ENCODE measurements at regions not wholly inside any gene's neighbourhood (a gene's known extent, or its start where the extent isn't known, plus 50 kb on each side); places are given as distances from the start of the nearest gene placed in this dataset.

DNA sequence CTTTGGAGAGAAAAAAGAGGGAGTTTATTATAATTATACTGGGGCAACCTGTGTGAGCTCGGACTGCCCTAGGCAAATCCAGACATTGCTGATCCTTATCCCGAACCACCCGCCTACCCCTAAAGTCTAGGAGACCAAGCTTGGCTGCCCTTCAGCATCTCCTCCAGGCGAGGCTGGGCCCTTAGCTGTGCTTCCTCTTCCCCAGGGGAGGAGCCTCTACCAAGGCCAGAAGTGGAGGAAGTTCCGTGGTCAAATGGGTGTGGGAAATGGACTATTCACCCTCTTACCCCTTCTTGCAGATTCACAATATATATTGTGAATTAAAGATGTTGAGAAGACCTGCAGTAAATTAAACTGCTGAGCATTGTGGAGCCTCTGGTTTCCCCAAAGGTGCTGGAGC is 158.3 kb upstream of the HES1 start (continued):
- TF ChIP-seq, protein P1, sequence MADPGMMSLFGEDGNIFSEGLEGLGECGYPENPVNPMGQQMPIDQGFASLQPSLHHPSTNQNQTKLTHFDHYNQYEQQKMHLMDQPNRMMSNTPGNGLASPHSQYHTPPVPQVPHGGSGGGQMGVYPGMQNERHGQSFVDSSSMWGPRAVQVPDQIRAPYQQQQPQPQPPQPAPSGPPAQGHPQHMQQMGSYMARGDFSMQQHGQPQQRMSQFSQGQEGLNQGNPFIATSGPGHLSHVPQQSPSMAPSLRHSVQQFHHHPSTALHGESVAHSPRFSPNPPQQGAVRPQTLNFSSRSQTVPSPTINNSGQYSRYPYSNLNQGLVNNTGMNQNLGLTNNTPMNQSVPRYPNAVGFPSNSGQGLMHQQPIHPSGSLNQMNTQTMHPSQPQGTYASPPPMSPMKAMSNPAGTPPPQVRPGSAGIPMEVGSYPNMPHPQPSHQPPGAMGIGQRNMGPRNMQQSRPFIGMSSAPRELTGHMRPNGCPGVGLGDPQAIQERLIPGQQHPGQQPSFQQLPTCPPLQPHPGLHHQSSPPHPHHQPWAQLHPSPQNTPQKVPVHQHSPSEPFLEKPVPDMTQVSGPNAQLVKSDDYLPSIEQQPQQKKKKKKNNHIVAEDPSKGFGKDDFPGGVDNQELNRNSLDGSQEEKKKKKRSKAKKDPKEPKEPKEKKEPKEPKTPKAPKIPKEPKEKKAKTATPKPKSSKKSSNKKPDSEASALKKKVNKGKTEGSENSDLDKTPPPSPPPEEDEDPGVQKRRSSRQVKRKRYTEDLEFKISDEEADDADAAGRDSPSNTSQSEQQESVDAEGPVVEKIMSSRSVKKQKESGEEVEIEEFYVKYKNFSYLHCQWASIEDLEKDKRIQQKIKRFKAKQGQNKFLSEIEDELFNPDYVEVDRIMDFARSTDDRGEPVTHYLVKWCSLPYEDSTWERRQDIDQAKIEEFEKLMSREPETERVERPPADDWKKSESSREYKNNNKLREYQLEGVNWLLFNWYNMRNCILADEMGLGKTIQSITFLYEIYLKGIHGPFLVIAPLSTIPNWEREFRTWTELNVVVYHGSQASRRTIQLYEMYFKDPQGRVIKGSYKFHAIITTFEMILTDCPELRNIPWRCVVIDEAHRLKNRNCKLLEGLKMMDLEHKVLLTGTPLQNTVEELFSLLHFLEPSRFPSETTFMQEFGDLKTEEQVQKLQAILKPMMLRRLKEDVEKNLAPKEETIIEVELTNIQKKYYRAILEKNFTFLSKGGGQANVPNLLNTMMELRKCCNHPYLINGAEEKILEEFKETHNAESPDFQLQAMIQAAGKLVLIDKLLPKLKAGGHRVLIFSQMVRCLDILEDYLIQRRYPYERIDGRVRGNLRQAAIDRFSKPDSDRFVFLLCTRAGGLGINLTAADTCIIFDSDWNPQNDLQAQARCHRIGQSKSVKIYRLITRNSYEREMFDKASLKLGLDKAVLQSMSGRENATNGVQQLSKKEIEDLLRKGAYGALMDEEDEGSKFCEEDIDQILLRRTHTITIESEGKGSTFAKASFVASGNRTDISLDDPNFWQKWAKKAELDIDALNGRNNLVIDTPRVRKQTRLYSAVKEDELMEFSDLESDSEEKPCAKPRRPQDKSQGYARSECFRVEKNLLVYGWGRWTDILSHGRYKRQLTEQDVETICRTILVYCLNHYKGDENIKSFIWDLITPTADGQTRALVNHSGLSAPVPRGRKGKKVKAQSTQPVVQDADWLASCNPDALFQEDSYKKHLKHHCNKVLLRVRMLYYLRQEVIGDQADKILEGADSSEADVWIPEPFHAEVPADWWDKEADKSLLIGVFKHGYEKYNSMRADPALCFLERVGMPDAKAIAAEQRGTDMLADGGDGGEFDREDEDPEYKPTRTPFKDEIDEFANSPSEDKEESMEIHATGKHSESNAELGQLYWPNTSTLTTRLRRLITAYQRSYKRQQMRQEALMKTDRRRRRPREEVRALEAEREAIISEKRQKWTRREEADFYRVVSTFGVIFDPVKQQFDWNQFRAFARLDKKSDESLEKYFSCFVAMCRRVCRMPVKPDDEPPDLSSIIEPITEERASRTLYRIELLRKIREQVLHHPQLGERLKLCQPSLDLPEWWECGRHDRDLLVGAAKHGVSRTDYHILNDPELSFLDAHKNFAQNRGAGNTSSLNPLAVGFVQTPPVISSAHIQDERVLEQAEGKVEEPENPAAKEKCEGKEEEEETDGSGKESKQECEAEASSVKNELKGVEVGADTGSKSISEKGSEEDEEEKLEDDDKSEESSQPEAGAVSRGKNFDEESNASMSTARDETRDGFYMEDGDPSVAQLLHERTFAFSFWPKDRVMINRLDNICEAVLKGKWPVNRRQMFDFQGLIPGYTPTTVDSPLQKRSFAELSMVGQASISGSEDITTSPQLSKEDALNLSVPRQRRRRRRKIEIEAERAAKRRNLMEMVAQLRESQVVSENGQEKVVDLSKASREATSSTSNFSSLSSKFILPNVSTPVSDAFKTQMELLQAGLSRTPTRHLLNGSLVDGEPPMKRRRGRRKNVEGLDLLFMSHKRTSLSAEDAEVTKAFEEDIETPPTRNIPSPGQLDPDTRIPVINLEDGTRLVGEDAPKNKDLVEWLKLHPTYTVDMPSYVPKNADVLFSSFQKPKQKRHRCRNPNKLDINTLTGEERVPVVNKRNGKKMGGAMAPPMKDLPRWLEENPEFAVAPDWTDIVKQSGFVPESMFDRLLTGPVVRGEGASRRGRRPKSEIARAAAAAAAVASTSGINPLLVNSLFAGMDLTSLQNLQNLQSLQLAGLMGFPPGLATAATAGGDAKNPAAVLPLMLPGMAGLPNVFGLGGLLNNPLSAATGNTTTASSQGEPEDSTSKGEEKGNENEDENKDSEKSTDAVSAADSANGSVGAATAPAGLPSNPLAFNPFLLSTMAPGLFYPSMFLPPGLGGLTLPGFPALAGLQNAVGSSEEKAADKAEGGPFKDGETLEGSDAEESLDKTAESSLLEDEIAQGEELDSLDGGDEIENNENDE (IDR thresholded peaks at IDR 0.05; ENCODE audit: insufficient replicate concordance, low read length): no peak
- TF ChIP-seq NANOG (IDR thresholded peaks at IDR 0.05; ENCODE audit: insufficient read depth, low read depth, low read length, poor library complexity, severe bottlenecking): no peak
- TF ChIP-seq SRF (IDR thresholded peaks at IDR 0.05; ENCODE audit: low read depth, low read length): no peak
- no peak for TF ChIP-seq CHD1 (IDR thresholded peaks at IDR 0.05; ENCODE audit: low read depth, low read length)
- TF ChIP-seq POLR2A (IDR thresholded peaks at IDR 0.05; ENCODE audit: control extremely low read depth in 1 of 2, low read depth in 2 of 2, low read length in 2 of 2): no peak
- no peak for TF ChIP-seq JUND (IDR thresholded peaks at IDR 0.05; ENCODE audit: low read length)
- TF ChIP-seq SIX5 (IDR thresholded peaks at IDR 0.05; ENCODE audit: low read depth, low read length): no peak
- no peak for TF ChIP-seq POU5F1 (IDR thresholded peaks at IDR 0.05; ENCODE audit: low read depth, low read length)
- TF ChIP-seq EP300 (IDR thresholded peaks at IDR 0.05; ENCODE audit: borderline replicate concordance in 1 of 2, low read depth in 2 of 2, low read length in 2 of 2): no peak

Measured in H1 (cell line).